ENCODE measurements at regions not wholly inside any gene's neighbourhood (a gene's known extent, or its start where the extent isn't known, plus 50 kb on each side); places are given as distances from the start of the nearest gene placed in this dataset.

DNA sequence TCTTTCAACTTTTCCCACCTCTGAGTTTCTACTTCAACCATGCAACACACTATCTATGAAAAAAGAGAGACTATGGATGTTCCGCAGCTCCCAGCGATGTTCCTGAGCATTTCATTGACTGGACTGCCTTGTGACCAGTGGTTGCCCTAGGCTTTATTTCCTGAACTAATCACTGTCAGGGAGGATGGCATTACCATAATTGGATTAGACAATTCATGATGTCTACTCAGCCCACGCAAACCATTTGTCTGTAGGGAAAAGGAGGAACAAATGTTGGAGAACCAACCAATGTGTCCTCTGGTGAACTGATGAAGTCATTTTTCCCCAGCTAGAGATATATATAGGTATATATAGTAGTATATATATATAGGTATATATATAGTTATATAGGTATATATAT lies 229.3 kb upstream of the MCTP2 start:
- TF ChIP-seq POLR2A (IDR thresholded peaks at IDR 0.05) (no peak), CTCF (IDR thresholded peaks at IDR 0.05) (no peak), POLR2AphosphoS5 (IDR thresholded peaks at IDR 0.05) (no peak)
